H9 (cell line): ENCODE measurements at regions not wholly inside any gene's neighbourhood (a gene's known extent, or its start where the extent isn't known, plus 50 kb on each side); places are given as distances from the start of the nearest gene placed in this dataset.

ENCODE experiments used
- DNase-seq: peaks from one replicate; pipeline ENCODE4 v3.0.0-alpha.2; 2017
- H2AFZ ChIP-seq: one replicate; pipeline ENCODE4 v1.6.1; 2013; ENCODE audit warnings: mild to moderate bottlenecking, low read length, control low read depth, moderate library complexity
- H2AK5ac ChIP-seq: 2 replicates; pipeline ENCODE4 v1.6.1; 2013; ENCODE audit warnings: low read length, control low read depth, mixed read lengths; ENCODE audit not compliant: insufficient read length
- H2BK120ac ChIP-seq: one replicate; pipeline ENCODE4 v1.6.1; 2013; ENCODE audit warnings: low read depth, mild to moderate bottlenecking, low read length, control low read depth, inconsistent platforms; ENCODE audit not compliant: poor library complexity, severe bottlenecking
- H2BK12ac ChIP-seq: 2 replicates; pipeline ENCODE4 v1.6.1; 2013; ENCODE audit warnings: low read length, control low read depth, mixed read lengths, low read depth; ENCODE audit not compliant: insufficient read length
- H2BK15ac ChIP-seq: 2 replicates; pipeline ENCODE4 v1.6.1; 2013; ENCODE audit warnings: low read depth, low read length, control low read depth
- H2BK20ac ChIP-seq: one replicate; pipeline ENCODE4 v1.6.1; 2013; ENCODE audit warnings: low read depth, mild to moderate bottlenecking, low read length, control low read depth, inconsistent platforms; ENCODE audit not compliant: poor library complexity, severe bottlenecking
- H2BK5ac ChIP-seq: 2 replicates; pipeline ENCODE4 v1.6.1; 2013; ENCODE audit warnings: low read length, control low read depth, mixed read lengths; ENCODE audit not compliant: insufficient read length
- H3K14ac ChIP-seq: 2 replicates; pipeline ENCODE4 v1.6.1; 2013; ENCODE audit warnings: low read length, control low read depth; ENCODE audit not compliant: insufficient read depth
- H3K18ac ChIP-seq: 2 replicates; pipeline ENCODE4 v1.6.1; 2013; ENCODE audit warnings: low read depth, mild to moderate bottlenecking, mixed read lengths, low read length, control low read depth; ENCODE audit not compliant: insufficient read length
- H3K23ac ChIP-seq: 2 replicates; pipeline ENCODE4 v1.6.1; 2013; ENCODE audit warnings: low read length, control low read depth, mixed read lengths, low read depth; ENCODE audit not compliant: insufficient read length
- H3K23me2 ChIP-seq: 2 replicates; pipeline ENCODE4 v1.6.1; 2013; ENCODE audit warnings: low read depth, mild to moderate bottlenecking, mixed read lengths, low read length, control low read depth; ENCODE audit not compliant: insufficient read length, poor library complexity, severe bottlenecking
- H3K27ac ChIP-seq: 2 replicates; pipeline ENCODE4 v1.5.1; 2013; ENCODE audit warnings: low read length, control low read depth, mixed read lengths, low read depth; ENCODE audit not compliant: insufficient read length
- H3K27me3 ChIP-seq: 2 replicates; pipeline ENCODE4 v1.6.1; 2013; ENCODE audit warnings: low read length, control low read depth, inconsistent platforms; ENCODE audit not compliant: insufficient read depth
- H3K4ac ChIP-seq: 2 replicates; pipeline ENCODE4 v1.6.1; 2013; ENCODE audit warnings: low read depth, mild to moderate bottlenecking, control low read depth, inconsistent platforms, low read length, moderate library complexity
- H3K4me1 ChIP-seq: 2 replicates; pipeline ENCODE4 v1.6.1; 2013; ENCODE audit warnings: low read length, control low read depth, inconsistent platforms; ENCODE audit not compliant: insufficient read depth
- H3K4me2 ChIP-seq: 2 replicates; pipeline ENCODE4 v1.6.1; 2013; ENCODE audit warnings: low read length, control low read depth, mixed read lengths; ENCODE audit not compliant: insufficient read length, insufficient read depth
- H3K56ac ChIP-seq: 2 replicates; pipeline ENCODE4 v1.6.1; 2013; ENCODE audit warnings: low read depth, mild to moderate bottlenecking, mixed read lengths, low read length, control low read depth; ENCODE audit not compliant: insufficient read length
- H3K79me1 ChIP-seq: 2 replicates; pipeline ENCODE4 v1.6.1; 2013; ENCODE audit warnings: low read depth, mild to moderate bottlenecking, moderate library complexity, low read length, control low read depth, inconsistent platforms; ENCODE audit not compliant: insufficient read depth, poor library complexity, severe bottlenecking
- H3K79me2 ChIP-seq: 2 replicates; pipeline ENCODE4 v1.6.1; 2013; ENCODE audit warnings: low read length, control low read depth, inconsistent platforms; ENCODE audit not compliant: insufficient read depth
- H3K9ac ChIP-seq: 2 replicates; pipeline ENCODE4 v1.6.1; 2013; ENCODE audit warnings: low read length, control low read depth, mixed read lengths; ENCODE audit not compliant: insufficient read length; ENCODE audit errors: extremely low read depth
- H3K9me3 ChIP-seq: one replicate; pipeline ENCODE4 v1.6.1; 2013; ENCODE audit warnings: low read depth, low read length, inconsistent platforms; ENCODE audit not compliant: control insufficient read depth
- H3T11ph ChIP-seq: one replicate; pipeline ENCODE4 v1.6.1; 2013; ENCODE audit warnings: mild to moderate bottlenecking, low read length, control low read depth, inconsistent platforms
- H4K20me1 ChIP-seq: one replicate; pipeline ENCODE4 v1.6.1; 2013; ENCODE audit not compliant: control insufficient read depth, insufficient read length, insufficient read depth
- H4K5ac ChIP-seq: 2 replicates; pipeline ENCODE4 v1.6.1; 2013; ENCODE audit warnings: low read depth, mild to moderate bottlenecking, mixed read lengths, low read length, control low read depth; ENCODE audit not compliant: insufficient read length
- H4K8ac ChIP-seq: replicated peaks from 2 replicates; pipeline ENCODE4 v1.6.1; 2013; ENCODE audit warnings: low read length, control low read depth, mixed read lengths, low read depth; ENCODE audit not compliant: insufficient read length
- H4K91ac ChIP-seq: 2 replicates; pipeline ENCODE4 v1.6.1; 2013; ENCODE audit warnings: low read depth, mild to moderate bottlenecking, moderate library complexity, mixed read lengths, low read length, control low read depth; ENCODE audit not compliant: insufficient read length
- H3K27ac Mint-ChIP-seq, 3 experiments: 2 replicates in 2 of 3; 3 replicates in 1 of 3; pipeline ENCODE4 v1.8.0; 2020 to 2021; ENCODE audit warnings: mixed read lengths in 3 of 3, mild to moderate bottlenecking in 1 of 3, moderate library complexity in 1 of 3
- H3K27me3 Mint-ChIP-seq: 2 replicates; pipeline ENCODE4 v1.8.0; 2021; ENCODE audit warnings: low read depth, mild to moderate bottlenecking, moderate library complexity, mixed read lengths
- H3K36me3 Mint-ChIP-seq, 3 experiments: 2 replicates in 2 of 3; 3 replicates in 1 of 3; pipeline ENCODE4 v1.8.0; 2020 to 2021; ENCODE audit warnings: low read depth in 3 of 3, mixed read lengths in 3 of 3; ENCODE audit not compliant: insufficient read depth in 1 of 3
- H3K4me1 Mint-ChIP-seq, 2 experiments: 2 replicates each; pipeline ENCODE4 v1.8.0; 2020; ENCODE audit warnings: mixed read lengths in 2 of 2
- H3K4me3 Mint-ChIP-seq, 2 experiments: 2 replicates in 1 of 2; 3 replicates in 1 of 2; pipeline ENCODE4 v1.8.0; 2020 to 2021; ENCODE audit warnings: mild to moderate bottlenecking in 2 of 2, mixed read lengths in 2 of 2, moderate library complexity in 1 of 2
- H3K9me3 Mint-ChIP-seq, 2 experiments: 2 replicates in 1 of 2; 3 replicates in 1 of 2; pipeline ENCODE4 v1.8.0; 2020; ENCODE audit warnings: mild to moderate bottlenecking in 2 of 2, mixed read lengths in 2 of 2, moderate library complexity in 1 of 2
- WGBS: extraction: QIAGEN DNeasy Blood & Tissue Kit; methylation state at CpG from one replicate; pipeline ENCODE4 v1.1.7; 2013; ENCODE audit warnings: missing lambda C conversion rate, low lambda C conversion rate, mixed read lengths; ENCODE audit not compliant: insufficient read length; ENCODE audit errors: extremely low coverage; 5-methylcytosine and 5-hydroxymethylcytosine counted together
- TF ChIP-seq, protein P1 (sequence below): fragments of 200-600 bp; sonication (generic); conservative IDR thresholded peaks from 3 replicates; pipeline ENCODE4 v1.8.0; 2021; ENCODE audit warnings: antibody characterized with exemption, mild to moderate bottlenecking

DNA sequence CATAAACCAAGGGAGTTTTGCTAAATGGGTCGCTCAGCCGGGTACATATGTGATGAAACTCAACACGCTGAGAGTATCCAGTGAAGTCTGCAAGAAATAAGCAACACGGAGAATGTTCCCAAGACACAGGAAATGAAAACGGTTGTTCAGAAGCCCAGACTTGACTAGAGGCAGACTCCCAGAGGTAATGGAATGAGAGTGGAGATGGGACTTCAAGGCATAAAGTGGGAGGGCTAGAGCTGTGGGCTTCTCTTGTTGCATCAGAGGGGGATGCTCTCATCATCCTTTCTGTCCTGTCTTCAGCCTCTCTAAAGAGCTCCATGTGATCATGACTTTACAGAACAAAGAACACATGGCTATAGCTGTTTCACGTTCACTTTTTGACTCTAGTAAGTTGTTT lies 88.3 kb downstream of the BAMBI start:
- Histone ChIP-seq H3K4me2 (no peak overlapping the region), H3K27ac (no peak overlapping the region), H2AFZ (no peak overlapping the region), H3K56ac (no peak overlapping the region), H3K79me1 (no peaks in the 10 kb centered on the region), H2AK5ac (no peak overlapping the region), H3K18ac (no peak overlapping the region), H3K79me2 (no peaks in the 10 kb centered on the region), H3K4ac (no peak overlapping the region), H3K9ac (no peak overlapping the region), H2BK120ac (no peak overlapping the region), H4K20me1 (no peaks in the 10 kb centered on the region), H4K8ac (no peak overlapping the region), H2BK5ac (no peak overlapping the region), H4K91ac (no peak overlapping the region), H3K23ac (no peak overlapping the region), H3K27me3 (no peaks in the 10 kb centered on the region), H2BK15ac (no peak overlapping the region), H3K23me2 (no peaks in the 10 kb centered on the region), H4K5ac (no peak overlapping the region), H3K4me1 (peaks cover 5% of the 10 kb centered on the region; the same call in 1 of the 2 replicates), H3K9me3 (no peaks in the 10 kb centered on the region), H3T11ph (no peak overlapping the region), H2BK20ac (no peak overlapping the region), H2BK12ac (no peak overlapping the region), H3K14ac (no peak overlapping the region)
- TF ChIP-seq, protein P1, sequence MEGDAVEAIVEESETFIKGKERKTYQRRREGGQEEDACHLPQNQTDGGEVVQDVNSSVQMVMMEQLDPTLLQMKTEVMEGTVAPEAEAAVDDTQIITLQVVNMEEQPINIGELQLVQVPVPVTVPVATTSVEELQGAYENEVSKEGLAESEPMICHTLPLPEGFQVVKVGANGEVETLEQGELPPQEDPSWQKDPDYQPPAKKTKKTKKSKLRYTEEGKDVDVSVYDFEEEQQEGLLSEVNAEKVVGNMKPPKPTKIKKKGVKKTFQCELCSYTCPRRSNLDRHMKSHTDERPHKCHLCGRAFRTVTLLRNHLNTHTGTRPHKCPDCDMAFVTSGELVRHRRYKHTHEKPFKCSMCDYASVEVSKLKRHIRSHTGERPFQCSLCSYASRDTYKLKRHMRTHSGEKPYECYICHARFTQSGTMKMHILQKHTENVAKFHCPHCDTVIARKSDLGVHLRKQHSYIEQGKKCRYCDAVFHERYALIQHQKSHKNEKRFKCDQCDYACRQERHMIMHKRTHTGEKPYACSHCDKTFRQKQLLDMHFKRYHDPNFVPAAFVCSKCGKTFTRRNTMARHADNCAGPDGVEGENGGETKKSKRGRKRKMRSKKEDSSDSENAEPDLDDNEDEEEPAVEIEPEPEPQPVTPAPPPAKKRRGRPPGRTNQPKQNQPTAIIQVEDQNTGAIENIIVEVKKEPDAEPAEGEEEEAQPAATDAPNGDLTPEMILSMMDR: no peak
- H3K4me1 Mint-ChIP-seq: peaks cover 29 to 31% of the 10 kb centered on the region in 2 experiments
- no peak for DNase-seq
- no peak overlapping the region for H3K27ac Mint-ChIP-seq
- no peak overlapping the region for H3K4me3 Mint-ChIP-seq
- WGBS: no CpG with 5 or more reads among the region's 6 CpGs
- no peaks in the 10 kb centered on the region for H3K27me3 Mint-ChIP-seq
- peaks cover under 1 to 1% of the 10 kb centered on the region in 2 experiments for H3K9me3 Mint-ChIP-seq
- peaks cover 0 to 5% (median 4%) of the 10 kb centered on the region in 3 experiments; a peak in 2 of 7 replicates for H3K36me3 Mint-ChIP-seq
